GM23248 (cell line): ENCODE measurements at regions not wholly inside any gene's neighbourhood (a gene's known extent, or its start where the extent isn't known, plus 50 kb on each side); places are given as distances from the start of the nearest gene placed in this dataset.

Experiments
- DNase-seq: peaks from one replicate; pipeline ENCODE4 v3.0.0-alpha.2; 2015
- H2AFZ ChIP-seq: fragments of 200-600 bp; sonication (generic); 2 replicates; pipeline ENCODE4 v1.6.1; 2016; ENCODE audit warnings: antibody characterized with exemption
- H3F3A ChIP-seq: fragments of 200-600 bp; sonication (generic); 2 replicates; pipeline ENCODE4 v1.6.1; 2016; ENCODE audit warnings: mild to moderate bottlenecking, antibody characterized with exemption, mixed run types; ENCODE audit not compliant: insufficient read depth
- H3K27ac ChIP-seq: fragments of 200-600 bp; sonication (generic); 2 replicates; pipeline ENCODE4 v1.5.1; 2016; ENCODE audit warnings: mild to moderate bottlenecking
- H3K27me3 ChIP-seq: fragments of 200-600 bp; sonication (generic); replicated peaks from 2 replicates; pipeline ENCODE4 v1.6.1; 2016; ENCODE audit warnings: mild to moderate bottlenecking; ENCODE audit not compliant: insufficient read depth
- H3K36me3 ChIP-seq: fragments of 200-600 bp; sonication (generic); 2 replicates; pipeline ENCODE4 v1.6.1; 2016; ENCODE audit warnings: low read depth, mild to moderate bottlenecking
- H3K4me1 ChIP-seq: fragments of 200-600 bp; sonication (generic); 2 replicates; pipeline ENCODE4 v1.6.1; 2016; ENCODE audit warnings: mild to moderate bottlenecking; ENCODE audit not compliant: insufficient read depth
- H3K4me2 ChIP-seq: fragments of 200-600 bp; sonication (generic); one replicate; pipeline ENCODE4 v1.6.1; 2016; ENCODE audit warnings: mild to moderate bottlenecking; ENCODE audit not compliant: unreplicated experiment
- H3K4me3 ChIP-seq: fragments of 200-600 bp; sonication (generic); 2 replicates; pipeline ENCODE4 v1.5.1; 2016; ENCODE audit warnings: mild to moderate bottlenecking
- H3K79me2 ChIP-seq: fragments of 200-600 bp; sonication (generic); 2 replicates; pipeline ENCODE4 v1.6.1; 2016; ENCODE audit warnings: mild to moderate bottlenecking; ENCODE audit not compliant: insufficient read depth
- H3K9ac ChIP-seq: fragments of 200-600 bp; sonication (generic); 2 replicates; pipeline ENCODE4 v1.6.1; 2016; ENCODE audit warnings: mild to moderate bottlenecking
- H3K9me2 ChIP-seq: fragments of 200-600 bp; sonication (generic); 2 replicates; pipeline ENCODE4 v1.6.1; 2016; ENCODE audit warnings: mixed run types, mild to moderate bottlenecking, moderate library complexity; ENCODE audit not compliant: insufficient read depth
- H3K9me3 ChIP-seq: fragments of 200-600 bp; sonication (generic); one replicate; pipeline ENCODE4 v1.6.1; 2017; ENCODE audit warnings: low read depth
- H4K20me1 ChIP-seq: fragments of 200-600 bp; sonication (generic); 2 replicates; pipeline ENCODE4 v1.6.0; 2016; ENCODE audit not compliant: insufficient read depth
- EZH2 ChIP-seq: fragments of 200-600 bp; sonication (generic); IDR thresholded peaks from 2 replicates; pipeline ENCODE4 v1.6.1; 2018; ENCODE audit warnings: antibody characterized with exemption, mild to moderate bottlenecking; ENCODE audit not compliant: insufficient read depth, poor library complexity, severe bottlenecking
- EZH2phosphoT487 ChIP-seq: fragments of 200-600 bp; sonication (generic); IDR thresholded peaks from 2 replicates; pipeline ENCODE4 v1.6.1; 2018; ENCODE audit warnings: antibody characterized with exemption, moderate library complexity, mild to moderate bottlenecking, low read depth; ENCODE audit not compliant: insufficient read depth
- WGBS, 2 experiments: methylation state at CpG; one replicate each; pipeline ENCODE4 v1.1.6; 2015 to 2017; ENCODE audit warnings: low lambda C conversion rate in 2 of 2, low coverage in 1 of 2; ENCODE audit errors: missing lambda C conversion rate in 2 of 2; 5-methylcytosine and 5-hydroxymethylcytosine counted together
- in situ Hi-C: fragments of 300-500 bp; cut with MboI; formaldehyde crosslinking; loops from 2 replicates; pipeline ENCODE4 v1.15.0; 2020

- H3K27ac ChIP-seq: no peak overlapping the region
- in situ Hi-C loops: no loop called here
- WGBS, 2 experiments: 12 to 23% methylated on average over 2 of the region's 2 CpGs
- no peaks in the 10 kb centered on the region for H3K79me2 ChIP-seq
- TF ChIP-seq EZH2 (no peak), EZH2phosphoT487 (no peak)
- no peaks in the 10 kb centered on the region for H3F3A ChIP-seq
- H3K4me2 ChIP-seq: no peak overlapping the region
- no peaks in the 10 kb centered on the region for H3K9me2 ChIP-seq
- no peaks in the 10 kb centered on the region for H4K20me1 ChIP-seq
- no peaks in the 10 kb centered on the region for H3K36me3 ChIP-seq
- no peaks in the 10 kb centered on the region for H3K27me3 ChIP-seq
- H3K4me1 ChIP-seq: no peaks in the 10 kb centered on the region
- H3K9ac ChIP-seq: no peak overlapping the region
- H3K9me3 ChIP-seq: no peaks in the 10 kb centered on the region
- DNase-seq: no peak
- no peak overlapping the region for H2AFZ ChIP-seq
- no peak overlapping the region for H3K4me3 ChIP-seq
These were observed 378.5 kb downstream of the KIF16B start for GRCh38 chr20:16194617-16195360.

GRCh38 chr20:16191496-16191895 is 381.8 kb downstream of the KIF16B start:
- Histone ChIP-seq H3K36me3 (no peaks in the 10 kb centered on the region), H3K27ac (no peak overlapping the region), H3K4me1 (no peaks in the 10 kb centered on the region), H3K27me3 (no peaks in the 10 kb centered on the region), H4K20me1 (no peaks in the 10 kb centered on the region), H3K9me3 (no peaks in the 10 kb centered on the region), H3K9ac (no peak overlapping the region), H2AFZ (no peak overlapping the region), H3K79me2 (no peaks in the 10 kb centered on the region), H3K9me2 (no peaks in the 10 kb centered on the region), H3K4me3 (no peak overlapping the region), H3K4me2 (no peak overlapping the region), H3F3A (no peaks in the 10 kb centered on the region)
- TF ChIP-seq EZH2 (no peak), EZH2phosphoT487 (no peak)
- in situ Hi-C loops: no loop called here
- WGBS, 2 experiments: 5 to 27% methylated on average over 2 of the region's 2 CpGs
- no peak for DNase-seq

GRCh38 chr20:16189371-16189770 is 383.9 kb downstream of the KIF16B start:
- in situ Hi-C loops: no loop called here
- DNase-seq: no peak
- WGBS, 2 experiments: 19% methylated on average over 4 of the region's 4 CpGs

GRCh38 chr20:16187956-16188616 is 385.2 kb downstream of the KIF16B start:
- H2AFZ ChIP-seq: no peak overlapping the region
- WGBS, 2 experiments: 45 to 58% methylated on average over 2 of the region's 2 CpGs
- H3K27ac ChIP-seq: no peak overlapping the region
- no peaks in the 10 kb centered on the region for H4K20me1 ChIP-seq
- H3K4me1 ChIP-seq: no peaks in the 10 kb centered on the region
- no peaks in the 10 kb centered on the region for H3K79me2 ChIP-seq
- no peak overlapping the region for H3K4me3 ChIP-seq
- H3F3A ChIP-seq: no peaks in the 10 kb centered on the region
- no peak overlapping the region for H3K4me2 ChIP-seq
- in situ Hi-C loops: no loop called here
- H3K9me3 ChIP-seq: no peaks in the 10 kb centered on the region
- no peak for DNase-seq
- H3K27me3 ChIP-seq: no peaks in the 10 kb centered on the region
- TF ChIP-seq EZH2phosphoT487: no peak
- no peak for TF ChIP-seq EZH2
- H3K9ac ChIP-seq: no peak overlapping the region
- H3K36me3 ChIP-seq: no peaks in the 10 kb centered on the region
- H3K9me2 ChIP-seq: no peaks in the 10 kb centered on the region

More at GRCh38 chr20:16189371-16189770, 383.9 kb downstream of the KIF16B start:
- no peak overlapping the region for H3K4me2 ChIP-seq
- no peaks in the 10 kb centered on the region for H3K79me2 ChIP-seq
- no peaks in the 10 kb centered on the region for H4K20me1 ChIP-seq
- H3K9me2 ChIP-seq: no peaks in the 10 kb centered on the region
- H3K4me1 ChIP-seq: no peaks in the 10 kb centered on the region
- no peak overlapping the region for H3K9ac ChIP-seq
- H2AFZ ChIP-seq: no peak overlapping the region
- no peaks in the 10 kb centered on the region for H3K9me3 ChIP-seq
- no peaks in the 10 kb centered on the region for H3F3A ChIP-seq
- no peak overlapping the region for H3K4me3 ChIP-seq
- no peaks in the 10 kb centered on the region for H3K27me3 ChIP-seq
- TF ChIP-seq EZH2 (no peak), EZH2phosphoT487 (no peak)
- H3K27ac ChIP-seq: no peak overlapping the region
- no peaks in the 10 kb centered on the region for H3K36me3 ChIP-seq
